ENCODE measurements at regions not wholly inside any gene's neighbourhood (a gene's known extent, or its start where the extent isn't known, plus 50 kb on each side); places are given as distances from the start of the nearest gene placed in this dataset.

DNA sequence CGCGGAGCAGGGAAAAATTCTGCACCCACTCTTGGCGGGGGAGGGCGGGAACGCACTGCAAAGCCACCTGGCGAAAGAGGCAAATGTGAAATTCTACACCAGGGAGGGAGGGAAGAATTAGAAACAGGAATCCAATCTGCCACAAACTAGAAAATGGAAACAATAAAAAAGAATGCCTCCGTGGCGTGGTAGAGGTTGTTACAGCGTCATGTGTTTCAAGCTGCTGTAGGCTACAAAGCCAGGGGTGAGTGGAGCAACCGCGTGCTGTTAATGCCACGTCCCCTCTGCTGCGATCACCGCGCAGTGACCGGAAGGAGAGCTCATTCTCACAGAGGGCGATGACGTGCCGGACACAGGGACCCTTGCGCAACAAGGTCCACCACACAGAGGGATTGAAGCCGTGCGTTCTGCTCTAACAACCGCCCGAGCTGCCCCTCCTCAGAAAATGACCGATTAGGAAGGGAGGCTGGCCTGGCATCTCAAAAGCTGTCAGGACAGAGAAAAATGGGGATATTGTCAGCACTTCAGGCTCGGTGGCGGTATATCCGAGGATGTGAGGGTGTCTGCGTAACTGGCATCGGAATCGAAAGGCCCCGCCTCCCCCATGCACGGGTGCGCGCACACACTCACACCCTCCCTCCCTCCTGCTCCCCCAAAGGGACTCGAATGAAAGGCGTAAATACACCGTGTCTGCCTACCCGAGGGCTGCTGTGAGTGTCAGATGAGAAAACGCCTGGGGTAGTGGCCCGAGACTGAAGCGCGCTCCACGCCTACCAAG lies 70.8 kb upstream of the TNRC6C start (continued):
- no peak for TF ChIP-seq CBFB (CRISPR knock-in tag; IDR thresholded peaks at IDR 0.05)
- TF ChIP-seq ZNF17 (CRISPR knock-in tag; IDR thresholded peaks at IDR 0.05) = no peak
- TF ChIP-seq KLF6 (CRISPR knock-in tag; IDR thresholded peaks at IDR 0.05) = 0 out of 2 replicates have a peak, but pooled peaks have one; percentile 34
- TF ChIP-seq ZBTB38 (CRISPR knock-in tag; IDR thresholded peaks at IDR 0.05) = peak; percentile 44; the same call in 1 of the 2 replicates
- TF ChIP-seq ZNF552 (CRISPR knock-in tag; IDR thresholded peaks at IDR 0.05; ENCODE audit: borderline replicate concordance) = 0 out of 2 replicates have a peak, but pooled peaks have one; percentile 37
- TF ChIP-seq PHF20 (CRISPR knock-in tag; IDR thresholded peaks at IDR 0.05) = peak; percentile 36; the same call in 1 of the 2 replicates
- peak; percentile 53; the same call in 1 of the 2 replicates for TF ChIP-seq SAP130 (CRISPR knock-in tag; IDR thresholded peaks at IDR 0.05; ENCODE audit: low read depth)
- TF ChIP-seq ZNF224 (CRISPR knock-in tag; IDR thresholded peaks at IDR 0.05) = 0 out of 2 replicates have a peak, but pooled peaks have one; percentile 22
- TF ChIP-seq GABPB1 (CRISPR knock-in tag; IDR thresholded peaks at IDR 0.05) = peak; percentile 87
- TF ChIP-seq CEBPG (CRISPR knock-in tag; IDR thresholded peaks at IDR 0.05) = peak; percentile 94
- TF ChIP-seq, protein P1, sequence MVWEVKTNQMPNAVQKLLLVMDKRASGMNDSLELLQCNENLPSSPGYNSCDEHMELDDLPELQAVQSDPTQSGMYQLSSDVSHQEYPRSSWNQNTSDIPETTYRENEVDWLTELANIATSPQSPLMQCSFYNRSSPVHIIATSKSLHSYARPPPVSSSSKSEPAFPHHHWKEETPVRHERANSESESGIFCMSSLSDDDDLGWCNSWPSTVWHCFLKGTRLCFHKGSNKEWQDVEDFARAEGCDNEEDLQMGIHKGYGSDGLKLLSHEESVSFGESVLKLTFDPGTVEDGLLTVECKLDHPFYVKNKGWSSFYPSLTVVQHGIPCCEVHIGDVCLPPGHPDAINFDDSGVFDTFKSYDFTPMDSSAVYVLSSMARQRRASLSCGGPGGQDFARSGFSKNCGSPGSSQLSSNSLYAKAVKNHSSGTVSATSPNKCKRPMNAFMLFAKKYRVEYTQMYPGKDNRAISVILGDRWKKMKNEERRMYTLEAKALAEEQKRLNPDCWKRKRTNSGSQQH (CRISPR knock-in tag; IDR thresholded peaks at IDR 0.05; ENCODE audit: low read depth) = 0 out of 2 replicates have a peak, but pooled peaks have one; percentile 61
- TF ChIP-seq FOXA3 (CRISPR knock-in tag; IDR thresholded peaks at IDR 0.05) = peak; percentile 25; the same call in 1 of the 2 replicates
- TF ChIP-seq CEBPB (IDR thresholded peaks at IDR 0.05; ENCODE audit: borderline replicate concordance, low read depth, low read length) = peak; percentile 98
- TF ChIP-seq NRL (CRISPR knock-in tag; IDR thresholded peaks at IDR 0.05; ENCODE audit: borderline replicate concordance) = peak; percentile 77
- 0 out of 2 replicates have a peak, but pooled peaks have one; percentile 32 for TF ChIP-seq ZNF296 (CRISPR knock-in tag; conservative IDR thresholded peaks at IDR 0.05)
- TF ChIP-seq, protein P2, sequence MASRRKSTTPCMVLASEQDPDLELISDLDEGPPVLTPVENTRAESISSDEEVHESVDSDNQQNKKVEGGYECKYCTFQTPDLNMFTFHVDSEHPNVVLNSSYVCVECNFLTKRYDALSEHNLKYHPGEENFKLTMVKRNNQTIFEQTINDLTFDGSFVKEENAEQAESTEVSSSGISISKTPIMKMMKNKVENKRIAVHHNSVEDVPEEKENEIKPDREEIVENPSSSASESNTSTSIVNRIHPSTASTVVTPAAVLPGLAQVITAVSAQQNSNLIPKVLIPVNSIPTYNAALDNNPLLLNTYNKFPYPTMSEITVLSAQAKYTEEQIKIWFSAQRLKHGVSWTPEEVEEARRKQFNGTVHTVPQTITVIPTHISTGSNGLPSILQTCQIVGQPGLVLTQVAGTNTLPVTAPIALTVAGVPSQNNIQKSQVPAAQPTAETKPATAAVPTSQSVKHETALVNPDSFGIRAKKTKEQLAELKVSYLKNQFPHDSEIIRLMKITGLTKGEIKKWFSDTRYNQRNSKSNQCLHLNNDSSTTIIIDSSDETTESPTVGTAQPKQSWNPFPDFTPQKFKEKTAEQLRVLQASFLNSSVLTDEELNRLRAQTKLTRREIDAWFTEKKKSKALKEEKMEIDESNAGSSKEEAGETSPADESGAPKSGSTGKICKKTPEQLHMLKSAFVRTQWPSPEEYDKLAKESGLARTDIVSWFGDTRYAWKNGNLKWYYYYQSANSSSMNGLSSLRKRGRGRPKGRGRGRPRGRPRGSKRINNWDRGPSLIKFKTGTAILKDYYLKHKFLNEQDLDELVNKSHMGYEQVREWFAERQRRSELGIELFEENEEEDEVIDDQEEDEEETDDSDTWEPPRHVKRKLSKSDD (CRISPR knock-in tag; IDR thresholded peaks at IDR 0.05; ENCODE audit: low read depth) = peak; percentile 43; the same call in 1 of the 2 replicates
- no peak for TF ChIP-seq ESRRA (CRISPR knock-in tag; IDR thresholded peaks at IDR 0.05; ENCODE audit: low read depth)
- TF ChIP-seq SRY (CRISPR knock-in tag; IDR thresholded peaks at IDR 0.05) = peak; percentile 46; the same call in 1 of the 2 replicates
- peak; percentile 46; the same call in 1 of the 2 replicates for TF ChIP-seq ZBTB20 (CRISPR knock-in tag; IDR thresholded peaks at IDR 0.05; ENCODE audit: borderline replicate concordance, low read depth)
- TF ChIP-seq, protein P3, sequence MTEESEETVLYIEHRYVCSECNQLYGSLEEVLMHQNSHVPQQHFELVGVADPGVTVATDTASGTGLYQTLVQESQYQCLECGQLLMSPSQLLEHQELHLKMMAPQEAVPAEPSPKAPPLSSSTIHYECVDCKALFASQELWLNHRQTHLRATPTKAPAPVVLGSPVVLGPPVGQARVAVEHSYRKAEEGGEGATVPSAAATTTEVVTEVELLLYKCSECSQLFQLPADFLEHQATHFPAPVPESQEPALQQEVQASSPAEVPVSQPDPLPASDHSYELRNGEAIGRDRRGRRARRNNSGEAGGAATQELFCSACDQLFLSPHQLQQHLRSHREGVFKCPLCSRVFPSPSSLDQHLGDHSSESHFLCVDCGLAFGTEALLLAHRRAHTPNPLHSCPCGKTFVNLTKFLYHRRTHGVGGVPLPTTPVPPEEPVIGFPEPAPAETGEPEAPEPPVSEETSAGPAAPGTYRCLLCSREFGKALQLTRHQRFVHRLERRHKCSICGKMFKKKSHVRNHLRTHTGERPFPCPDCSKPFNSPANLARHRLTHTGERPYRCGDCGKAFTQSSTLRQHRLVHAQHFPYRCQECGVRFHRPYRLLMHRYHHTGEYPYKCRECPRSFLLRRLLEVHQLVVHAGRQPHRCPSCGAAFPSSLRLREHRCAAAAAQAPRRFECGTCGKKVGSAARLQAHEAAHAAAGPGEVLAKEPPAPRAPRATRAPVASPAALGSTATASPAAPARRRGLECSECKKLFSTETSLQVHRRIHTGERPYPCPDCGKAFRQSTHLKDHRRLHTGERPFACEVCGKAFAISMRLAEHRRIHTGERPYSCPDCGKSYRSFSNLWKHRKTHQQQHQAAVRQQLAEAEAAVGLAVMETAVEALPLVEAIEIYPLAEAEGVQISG (CRISPR knock-in tag; IDR thresholded peaks at IDR 0.05) = 0 out of 2 replicates have a peak, but pooled peaks have one; percentile 25
- TF ChIP-seq CBX2 (IDR thresholded peaks at IDR 0.05; ENCODE audit: low read depth, low read length) = 0 out of 2 replicates have a peak, but pooled peaks have one; percentile 49
- TF ChIP-seq CBX2 (CRISPR knock-in tag; IDR thresholded peaks at IDR 0.05; ENCODE audit: low read depth) = no peak
- peak; percentile 48 for TF ChIP-seq TEAD3 (CRISPR knock-in tag; optimal IDR thresholded peaks at IDR 0.05; ENCODE audit: borderline replicate concordance)
- TF ChIP-seq BCL6 (CRISPR knock-in tag; IDR thresholded peaks at IDR 0.05) = no peak

Measured in HepG2 (cell line).